ENCODE measurements at regions not wholly inside any gene's neighbourhood (a gene's known extent, or its start where the extent isn't known, plus 50 kb on each side); places are given as distances from the start of the nearest gene placed in this dataset.

DNA sequence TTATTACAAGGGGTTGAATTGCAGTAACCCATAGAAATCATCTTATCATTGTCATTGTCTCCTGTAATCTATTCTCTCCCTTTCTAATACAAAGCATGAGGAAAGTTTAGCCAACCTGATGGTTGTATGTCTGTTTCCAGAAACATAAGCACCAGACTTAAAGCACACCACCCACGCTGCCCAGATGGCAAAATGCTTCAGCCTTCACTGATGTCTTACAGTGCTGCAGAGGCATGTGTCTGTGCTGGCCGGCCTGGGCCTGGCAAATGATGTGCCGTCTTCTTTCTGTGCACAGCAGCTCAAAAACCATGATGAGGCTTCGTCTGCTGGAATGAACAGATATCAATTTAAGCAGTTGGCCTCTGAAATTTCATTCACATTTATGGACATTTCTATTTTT, 443.0 kb upstream of the RGPD4 start:
- TF ChIP-seq EZH2 (IDR thresholded peaks at IDR 0.05; ENCODE audit: low read depth, unreplicated experiment), result no peak
- TF ChIP-seq, protein P1, sequence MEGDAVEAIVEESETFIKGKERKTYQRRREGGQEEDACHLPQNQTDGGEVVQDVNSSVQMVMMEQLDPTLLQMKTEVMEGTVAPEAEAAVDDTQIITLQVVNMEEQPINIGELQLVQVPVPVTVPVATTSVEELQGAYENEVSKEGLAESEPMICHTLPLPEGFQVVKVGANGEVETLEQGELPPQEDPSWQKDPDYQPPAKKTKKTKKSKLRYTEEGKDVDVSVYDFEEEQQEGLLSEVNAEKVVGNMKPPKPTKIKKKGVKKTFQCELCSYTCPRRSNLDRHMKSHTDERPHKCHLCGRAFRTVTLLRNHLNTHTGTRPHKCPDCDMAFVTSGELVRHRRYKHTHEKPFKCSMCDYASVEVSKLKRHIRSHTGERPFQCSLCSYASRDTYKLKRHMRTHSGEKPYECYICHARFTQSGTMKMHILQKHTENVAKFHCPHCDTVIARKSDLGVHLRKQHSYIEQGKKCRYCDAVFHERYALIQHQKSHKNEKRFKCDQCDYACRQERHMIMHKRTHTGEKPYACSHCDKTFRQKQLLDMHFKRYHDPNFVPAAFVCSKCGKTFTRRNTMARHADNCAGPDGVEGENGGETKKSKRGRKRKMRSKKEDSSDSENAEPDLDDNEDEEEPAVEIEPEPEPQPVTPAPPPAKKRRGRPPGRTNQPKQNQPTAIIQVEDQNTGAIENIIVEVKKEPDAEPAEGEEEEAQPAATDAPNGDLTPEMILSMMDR (conservative IDR thresholded peaks at IDR 0.05; ENCODE audit: low read depth in 2 of 2), result no peak
- TF ChIP-seq, protein P2, sequence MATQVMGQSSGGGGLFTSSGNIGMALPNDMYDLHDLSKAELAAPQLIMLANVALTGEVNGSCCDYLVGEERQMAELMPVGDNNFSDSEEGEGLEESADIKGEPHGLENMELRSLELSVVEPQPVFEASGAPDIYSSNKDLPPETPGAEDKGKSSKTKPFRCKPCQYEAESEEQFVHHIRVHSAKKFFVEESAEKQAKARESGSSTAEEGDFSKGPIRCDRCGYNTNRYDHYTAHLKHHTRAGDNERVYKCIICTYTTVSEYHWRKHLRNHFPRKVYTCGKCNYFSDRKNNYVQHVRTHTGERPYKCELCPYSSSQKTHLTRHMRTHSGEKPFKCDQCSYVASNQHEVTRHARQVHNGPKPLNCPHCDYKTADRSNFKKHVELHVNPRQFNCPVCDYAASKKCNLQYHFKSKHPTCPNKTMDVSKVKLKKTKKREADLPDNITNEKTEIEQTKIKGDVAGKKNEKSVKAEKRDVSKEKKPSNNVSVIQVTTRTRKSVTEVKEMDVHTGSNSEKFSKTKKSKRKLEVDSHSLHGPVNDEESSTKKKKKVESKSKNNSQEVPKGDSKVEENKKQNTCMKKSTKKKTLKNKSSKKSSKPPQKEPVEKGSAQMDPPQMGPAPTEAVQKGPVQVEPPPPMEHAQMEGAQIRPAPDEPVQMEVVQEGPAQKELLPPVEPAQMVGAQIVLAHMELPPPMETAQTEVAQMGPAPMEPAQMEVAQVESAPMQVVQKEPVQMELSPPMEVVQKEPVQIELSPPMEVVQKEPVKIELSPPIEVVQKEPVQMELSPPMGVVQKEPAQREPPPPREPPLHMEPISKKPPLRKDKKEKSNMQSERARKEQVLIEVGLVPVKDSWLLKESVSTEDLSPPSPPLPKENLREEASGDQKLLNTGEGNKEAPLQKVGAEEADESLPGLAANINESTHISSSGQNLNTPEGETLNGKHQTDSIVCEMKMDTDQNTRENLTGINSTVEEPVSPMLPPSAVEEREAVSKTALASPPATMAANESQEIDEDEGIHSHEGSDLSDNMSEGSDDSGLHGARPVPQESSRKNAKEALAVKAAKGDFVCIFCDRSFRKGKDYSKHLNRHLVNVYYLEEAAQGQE (IDR thresholded peaks at IDR 0.05; ENCODE audit: unreplicated experiment), result no peak
